Testis (tissue), 2 donors: ENCODE measurements at regions not wholly inside any gene's neighbourhood (a gene's known extent, or its start where the extent isn't known, plus 50 kb on each side); places are given as distances from the start of the nearest gene placed in this dataset.

Experiments used
- DNase-seq: peaks from one replicate; pipeline ENCODE4 v3.0.0-alpha.2; 2019
- H3K27ac ChIP-seq, 2 donors: fragments of 200-600 bp; sonication (generic); one replicate each; pipeline ENCODE4 v1.5.1; 2019
- H3K27me3 ChIP-seq: fragments of 200-600 bp; sonication (generic); one replicate; pipeline ENCODE4 v1.5.1; 2019
- H3K36me3 ChIP-seq: fragments of 200-600 bp; sonication (generic); one replicate; pipeline ENCODE4 v1.5.1; 2017; ENCODE audit warnings: low read depth; ENCODE audit errors: missing control alignments
- H3K4me1 ChIP-seq: fragments of 200-600 bp; sonication (generic); one replicate; pipeline ENCODE4 v1.5.1; 2019
- H3K4me3 ChIP-seq, 2 donors: fragments of 200-600 bp; sonication (generic); one replicate each; pipeline ENCODE4 v1.5.1; 2017 to 2019
- H3K9me3 ChIP-seq: fragments of 200-600 bp; sonication (generic); one replicate; pipeline ENCODE4 v1.5.1; 2017
- CTCF ChIP-seq, 3 experiments: fragments of 450-650 bp in 2 of 3; fragments of 200-600 bp in 1 of 3; sonication (generic) in 1 of 3; IDR thresholded peaks; one replicate each; pipeline ENCODE4 v1.5.1; 2016 to 2019; ENCODE audit warnings: antibody characterized with exemption in 3 of 3, mild to moderate bottlenecking in 2 of 3, moderate library complexity in 1 of 3
- POLR2A ChIP-seq: fragments of 450-650 bp; IDR thresholded peaks from one replicate; pipeline ENCODE4 v1.6.1; 2017; ENCODE audit warnings: antibody characterized with exemption, mild to moderate bottlenecking, moderate library complexity
- WGBS, 2 donors: methylation state at CpG; one replicate each; pipeline ENCODE4 v1.1.5; 2018; 5-methylcytosine and 5-hydroxymethylcytosine counted together
- intact Hi-C: fragments of 100-400 bp; cut with DNase I; formaldehyde crosslinking; loops from one replicate; pipeline ENCODE4 v1.15.1; 2023; ENCODE audit warnings: low total_unique reads

- Histone ChIP-seq H3K27ac (no peak overlapping the region), H3K27me3 (no peaks in the 10 kb centered on the region), H3K4me1 (no peaks in the 10 kb centered on the region), H3K36me3 (no peaks in the 10 kb centered on the region), H3K9me3 (no peaks in the 10 kb centered on the region), H3K4me3 (no peak overlapping the region)
- WGBS, 2 donors = 83 to 95% methylated on average over 1 of the region's 1 CpG
- intact Hi-C loops = no loop called here
- TF ChIP-seq POLR2A = no peak
- no peak for TF ChIP-seq CTCF (IDR thresholded peaks at IDR 0.05)
- DNase-seq = no peak
Measured at GRCh38 chr1:193740762-193741161, 554.3 kb upstream of the B3GALT2 start.

GRCh38 chr1:193736507-193736906 lies 550.1 kb upstream of the B3GALT2 start:
- no peaks in the 10 kb centered on the region for H3K9me3 ChIP-seq
- WGBS, 2 donors = 87 to 92% methylated on average over 3 of the region's 3 CpGs

GRCh38 chr1:193733674-193734073 lies 547.3 kb upstream of the B3GALT2 start:
- intact Hi-C loops = no loop called here
- H3K4me1 ChIP-seq = no peaks in the 10 kb centered on the region
- H3K9me3 ChIP-seq = no peaks in the 10 kb centered on the region
- H3K27me3 ChIP-seq = no peaks in the 10 kb centered on the region
- no peak overlapping the region for H3K4me3 ChIP-seq
- no peak for DNase-seq
- H3K27ac ChIP-seq = no peak overlapping the region
- WGBS, 2 donors = 79 to 80% methylated on average over 3 of the region's 3 CpGs
- TF ChIP-seq POLR2A (no peak), CTCF (IDR thresholded peaks at IDR 0.05) (no peak)
- H3K36me3 ChIP-seq = no peaks in the 10 kb centered on the region

More at GRCh38 chr1:193736507-193736906, 550.1 kb upstream of the B3GALT2 start:
- no peak for TF ChIP-seq CTCF (IDR thresholded peaks at IDR 0.05)
- TF ChIP-seq POLR2A = no peak
- no peaks in the 10 kb centered on the region for H3K36me3 ChIP-seq
- H3K27ac ChIP-seq = no peak overlapping the region
- intact Hi-C loops = no loop called here
- no peak for DNase-seq
- no peaks in the 10 kb centered on the region for H3K27me3 ChIP-seq
- no peaks in the 10 kb centered on the region for H3K4me1 ChIP-seq
- H3K4me3 ChIP-seq = no peak overlapping the region

- no peaks in the 10 kb centered on the region for H3K9me3 ChIP-seq
- no peak for TF ChIP-seq POLR2A
- TF ChIP-seq CTCF (IDR thresholded peaks at IDR 0.05) = no peak
- DNase-seq = no peak
- no peak overlapping the region for H3K4me3 ChIP-seq
- no peaks in the 10 kb centered on the region for H3K36me3 ChIP-seq
- intact Hi-C loops = no loop called here
- no peaks in the 10 kb centered on the region for H3K27me3 ChIP-seq
- 76 to 80% methylated on average over 3 of the region's 3 CpGs for WGBS, 2 donors
- H3K4me1 ChIP-seq = no peaks in the 10 kb centered on the region
- H3K27ac ChIP-seq = no peak overlapping the region
Measured at GRCh38 chr1:193730017-193730416, 543.6 kb upstream of the B3GALT2 start.

GRCh38 chr1:193729429-193729828 lies 543.0 kb upstream of the B3GALT2 start:
- Histone ChIP-seq H3K27ac (no peak overlapping the region), H3K4me1 (no peaks in the 10 kb centered on the region), H3K36me3 (no peaks in the 10 kb centered on the region), H3K4me3 (no peak overlapping the region), H3K27me3 (no peaks in the 10 kb centered on the region), H3K9me3 (no peaks in the 10 kb centered on the region)
- DNase-seq = no peak
- intact Hi-C loops = no loop called here
- TF ChIP-seq CTCF (IDR thresholded peaks at IDR 0.05) (no peak), POLR2A (no peak)
- 67 to 83% methylated on average over 2 of the region's 2 CpGs for WGBS, 2 donors
